PC-9 (cell line): ENCODE measurements at regions not wholly inside any gene's neighbourhood (a gene's known extent, or its start where the extent isn't known, plus 50 kb on each side); places are given as distances from the start of the nearest gene placed in this dataset.

Experiments used
- BruUV-seq: library from RNA; stranded (reverse); fragments of 400-500 nt; replicated peaks from 2 replicates; lab custom pipeline; 2021; lab: Mats Ljungman, UMichigan
- CTCF ChIA-PET: fragments of 300-600 bp; sonication (Branson Sonifier 250); formaldehyde crosslinking; loops from one replicate; lab custom pipeline; 2022; ENCODE audit warnings: antibody characterized with exemption; lab: Charles Lee
- POLR2A ChIA-PET: fragments of 300-600 bp; sonication (Branson Sonifier 250); formaldehyde crosslinking; loops from one replicate; lab custom pipeline; 2022; ENCODE audit warnings: antibody characterized with exemption; ENCODE audit not compliant: unreplicated experiment; lab: Charles Lee
- DNase-seq, 2 experiments: peaks; one replicate each; pipeline versions ENCODE4 v3.0.0 to v3.0.0-alpha.2; 2015 to 2022; ENCODE audit warnings: mixed read lengths in 1 of 2
- H2AFZ ChIP-seq: fragments of 200-600 bp; sonication (generic); 2 replicates; pipeline ENCODE4 v1.8.1; 2017; ENCODE audit warnings: antibody characterized with exemption
- H3F3A ChIP-seq: fragments of 200-600 bp; sonication (generic); 2 replicates; pipeline ENCODE4 v1.8.1; 2017; ENCODE audit warnings: antibody characterized with exemption, mild to moderate bottlenecking, low read depth; ENCODE audit not compliant: insufficient read depth
- H3K27ac ChIP-seq: fragments of 200-600 bp; sonication (generic); 2 replicates; pipeline ENCODE4 v1.6.1; 2016; ENCODE audit warnings: mixed run types
- H3K27me3 ChIP-seq: fragments of 200-600 bp; sonication (generic); 2 replicates; pipeline ENCODE4 v1.6.1; 2016; ENCODE audit warnings: low read depth, mixed run types; ENCODE audit not compliant: insufficient read depth
- H3K36me3 ChIP-seq: fragments of 200-600 bp; sonication (generic); 2 replicates; pipeline ENCODE4 v1.6.1; 2016; ENCODE audit warnings: low read depth, mixed run types
- H3K4me1 ChIP-seq: fragments of 200-600 bp; sonication (generic); replicated peaks from 2 replicates; pipeline ENCODE4 v1.6.1; 2016; ENCODE audit warnings: mixed run types; ENCODE audit not compliant: insufficient read depth
- H3K4me2 ChIP-seq: fragments of 200-600 bp; sonication (generic); 2 replicates; pipeline ENCODE4 v1.6.1; 2017; ENCODE audit warnings: mixed run types
- H3K4me3 ChIP-seq: fragments of 200-600 bp; sonication (generic); 2 replicates; pipeline ENCODE4 v1.6.1; 2016; ENCODE audit warnings: mixed run types
- H3K79me2 ChIP-seq: fragments of 200-600 bp; sonication (generic); 2 replicates; pipeline ENCODE4 v1.6.1; 2017; ENCODE audit warnings: low read depth, mixed run types
- H3K9me2 ChIP-seq: fragments of 200-600 bp; sonication (generic); 2 replicates; pipeline ENCODE4 v1.8.1; 2017; ENCODE audit warnings: mild to moderate bottlenecking; ENCODE audit not compliant: insufficient read depth
- H3K9me3 ChIP-seq: fragments of 200-600 bp; sonication (generic); 2 replicates; pipeline ENCODE4 v1.8.1; 2016; ENCODE audit warnings: low read depth; ENCODE audit not compliant: insufficient read depth
- H4K20me1 ChIP-seq: fragments of 200-600 bp; sonication (generic); 2 replicates; pipeline ENCODE4 v1.8.1; 2017; ENCODE audit not compliant: insufficient read depth
- EZH2 ChIP-seq: fragments of 200-600 bp; sonication (generic); IDR thresholded peaks from 2 replicates; pipeline ENCODE4 v1.8.0; 2017; ENCODE audit warnings: antibody characterized with exemption, low read depth
- intact Hi-C: fragments of 100-400 bp; cut with micrococcal nuclease; formaldehyde crosslinking; loops from one replicate; pipeline ENCODE4 v1.10.0; 2022; ENCODE audit not compliant: unreplicated experiment
- TF ChIP-seq, protein P1 (sequence below): fragments of 200-600 bp; sonication (generic); conservative IDR thresholded peaks from 2 replicates; pipeline ENCODE4 v1.6.1; 2017; ENCODE audit warnings: mixed run types, antibody characterized with exemption, mild to moderate bottlenecking, moderate library complexity

DNA sequence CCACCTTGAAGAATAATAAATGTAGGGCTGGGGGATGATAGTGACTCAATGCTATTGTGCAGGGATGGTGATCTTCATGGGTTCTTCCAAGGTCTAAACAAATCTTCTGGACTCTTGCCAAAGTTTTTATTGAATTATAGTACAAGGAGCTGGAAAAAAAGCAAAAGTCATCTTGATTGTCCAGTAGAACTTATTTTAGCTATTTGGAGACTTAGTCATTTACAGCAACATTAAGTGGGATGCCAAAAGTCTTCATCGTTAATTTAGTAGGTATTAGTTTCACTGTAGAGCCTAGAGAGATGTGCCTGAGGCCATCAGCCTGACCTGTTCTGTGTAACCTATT lies 212.9 kb upstream of the TBX18 start:
- no TSS peak for BruUV-seq
- no peaks in the 10 kb centered on the region for H3K4me1 ChIP-seq
- H3K79me2 ChIP-seq: no peaks in the 10 kb centered on the region
- CTCF ChIA-PET: no interaction called here
- H3K9me3 ChIP-seq: no peaks in the 10 kb centered on the region
- H3K27ac ChIP-seq: no peak overlapping the region
- no peaks in the 10 kb centered on the region for H3K9me2 ChIP-seq
- no peak for DNase-seq
- TF ChIP-seq, protein P1, sequence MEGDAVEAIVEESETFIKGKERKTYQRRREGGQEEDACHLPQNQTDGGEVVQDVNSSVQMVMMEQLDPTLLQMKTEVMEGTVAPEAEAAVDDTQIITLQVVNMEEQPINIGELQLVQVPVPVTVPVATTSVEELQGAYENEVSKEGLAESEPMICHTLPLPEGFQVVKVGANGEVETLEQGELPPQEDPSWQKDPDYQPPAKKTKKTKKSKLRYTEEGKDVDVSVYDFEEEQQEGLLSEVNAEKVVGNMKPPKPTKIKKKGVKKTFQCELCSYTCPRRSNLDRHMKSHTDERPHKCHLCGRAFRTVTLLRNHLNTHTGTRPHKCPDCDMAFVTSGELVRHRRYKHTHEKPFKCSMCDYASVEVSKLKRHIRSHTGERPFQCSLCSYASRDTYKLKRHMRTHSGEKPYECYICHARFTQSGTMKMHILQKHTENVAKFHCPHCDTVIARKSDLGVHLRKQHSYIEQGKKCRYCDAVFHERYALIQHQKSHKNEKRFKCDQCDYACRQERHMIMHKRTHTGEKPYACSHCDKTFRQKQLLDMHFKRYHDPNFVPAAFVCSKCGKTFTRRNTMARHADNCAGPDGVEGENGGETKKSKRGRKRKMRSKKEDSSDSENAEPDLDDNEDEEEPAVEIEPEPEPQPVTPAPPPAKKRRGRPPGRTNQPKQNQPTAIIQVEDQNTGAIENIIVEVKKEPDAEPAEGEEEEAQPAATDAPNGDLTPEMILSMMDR: no peak
- no peak for TF ChIP-seq EZH2
- no peak overlapping the region for H2AFZ ChIP-seq
- no peak overlapping the region for H3K4me3 ChIP-seq
- POLR2A ChIA-PET: no interaction called here
- no peaks in the 10 kb centered on the region for H3K36me3 ChIP-seq
- intact Hi-C loops: no loop called here
- no peaks in the 10 kb centered on the region for H3K27me3 ChIP-seq
- no peaks in the 10 kb centered on the region for H3F3A ChIP-seq
- no peak overlapping the region for H3K4me2 ChIP-seq
- no peaks in the 10 kb centered on the region for H4K20me1 ChIP-seq

DNA sequence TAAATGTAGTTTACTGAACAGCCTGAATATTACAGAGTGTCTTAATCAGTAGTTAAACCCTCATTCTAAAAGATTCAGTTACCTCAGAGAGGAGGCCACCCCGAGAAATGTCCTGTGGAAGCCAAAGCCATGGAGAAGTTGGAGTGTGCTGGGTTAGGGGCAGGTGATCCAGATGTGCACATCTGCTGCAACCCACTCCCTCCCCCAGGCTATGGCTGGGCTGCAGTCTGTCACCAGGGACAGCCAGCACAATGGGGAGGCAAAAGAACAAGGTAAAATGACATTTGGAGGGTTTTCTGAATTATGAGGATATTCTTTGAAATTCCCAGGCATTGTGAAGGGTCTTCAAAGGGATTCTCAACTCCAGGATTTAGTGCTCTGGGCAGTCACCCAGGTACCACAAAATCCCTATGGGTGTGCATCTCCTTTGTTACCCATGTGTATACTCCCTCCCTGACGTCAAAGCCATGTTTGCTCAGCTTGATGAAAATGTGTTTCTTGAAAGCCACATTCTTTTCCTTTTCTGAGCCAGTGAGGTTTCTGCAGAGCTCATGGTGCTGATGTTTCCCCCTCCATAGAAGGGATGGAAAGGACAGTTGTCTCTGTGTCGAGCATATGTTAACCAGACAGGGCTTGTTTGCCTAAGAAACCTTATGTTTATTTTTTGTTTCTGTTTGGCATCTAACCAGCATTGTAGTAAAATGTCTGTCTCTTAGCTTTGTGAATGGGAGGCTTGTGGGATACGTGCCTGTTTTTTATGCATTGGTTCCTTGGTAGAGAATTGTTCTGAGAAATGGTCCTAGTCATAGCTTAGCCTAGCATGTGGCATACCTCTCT lies 212.3 kb upstream of the TBX18 start:
- DNase-seq: no peak
- H4K20me1 ChIP-seq: no peaks in the 10 kb centered on the region
- H3K27me3 ChIP-seq: no peaks in the 10 kb centered on the region
- no peaks in the 10 kb centered on the region for H3K9me2 ChIP-seq
- POLR2A ChIA-PET: no interaction called here
- no peaks in the 10 kb centered on the region for H3K4me1 ChIP-seq
- TF ChIP-seq EZH2: no peak
- TF ChIP-seq, protein P1: no peak
- no peaks in the 10 kb centered on the region for H3F3A ChIP-seq
- no peaks in the 10 kb centered on the region for H3K79me2 ChIP-seq
- intact Hi-C loops: no loop called here
- CTCF ChIA-PET: no interaction called here
- no peak overlapping the region for H3K27ac ChIP-seq
- no peak overlapping the region for H3K4me3 ChIP-seq
- no peaks in the 10 kb centered on the region for H3K36me3 ChIP-seq
- no peaks in the 10 kb centered on the region for H3K9me3 ChIP-seq
- H3K4me2 ChIP-seq: no peak overlapping the region
- H2AFZ ChIP-seq: no peak overlapping the region
- no TSS peak for BruUV-seq

DNA sequence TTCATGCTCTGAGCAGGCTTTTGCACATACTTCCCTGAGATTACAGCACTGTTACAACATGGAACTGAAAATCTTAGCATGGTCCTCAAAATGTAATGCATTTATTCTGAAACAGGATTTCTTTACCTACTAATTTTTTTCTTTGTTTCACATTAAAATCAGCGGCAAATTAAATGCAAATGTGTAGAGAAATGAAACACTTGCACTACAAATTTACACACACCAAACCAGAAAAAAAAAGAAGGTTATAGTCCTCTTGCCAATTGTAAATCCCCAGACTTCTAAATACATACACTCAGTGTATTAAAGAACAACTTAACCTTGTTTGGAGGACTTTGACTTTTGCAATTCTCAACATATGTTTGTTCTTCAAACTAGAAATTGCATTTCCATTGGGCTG lies 210.9 kb upstream of the TBX18 start:
- H3K27me3 ChIP-seq: no peaks in the 10 kb centered on the region
- no peak overlapping the region for H3K27ac ChIP-seq
- no peaks in the 10 kb centered on the region for H3K9me2 ChIP-seq
- no peaks in the 10 kb centered on the region for H3K79me2 ChIP-seq
- intact Hi-C loops: no loop called here
- no peaks in the 10 kb centered on the region for H3K36me3 ChIP-seq
- CTCF ChIA-PET: interaction anchor here (0.5 kb wide), 1 partner anchor 26 kb away, joined by 3 read pairs; no protein-coding TSS in a partner anchor
- H2AFZ ChIP-seq: no peak overlapping the region
- H3F3A ChIP-seq: no peaks in the 10 kb centered on the region
- no peaks in the 10 kb centered on the region for H4K20me1 ChIP-seq
- POLR2A ChIA-PET: interaction anchor here (0.9 kb wide), 1 partner anchor 349 kb away, joined by 12 read pairs; no protein-coding TSS in a partner anchor
- TF ChIP-seq, protein P1: no peak
- no peak for TF ChIP-seq EZH2
- no peak for DNase-seq
- H3K4me1 ChIP-seq: no peaks in the 10 kb centered on the region
- BruUV-seq: no TSS peak
- H3K4me2 ChIP-seq: no peak overlapping the region
- no peak overlapping the region for H3K4me3 ChIP-seq
- no peaks in the 10 kb centered on the region for H3K9me3 ChIP-seq
